Karpas-422 (cell line): ENCODE measurements at regions not wholly inside any gene's neighbourhood (a gene's known extent, or its start where the extent isn't known, plus 50 kb on each side); places are given as distances from the start of the nearest gene placed in this dataset.

Source experiments
- DNase-seq: peaks from one replicate; pipeline ENCODE4 v3.0.0-alpha.2; 2015
- H2AFZ ChIP-seq: fragments of 200-600 bp; sonication (generic); 2 replicates; pipeline ENCODE4 v1.6.1; 2014; ENCODE audit warnings: antibody characterized with exemption, low read length, mixed read lengths
- H3K27ac ChIP-seq: fragments of 200-600 bp; sonication (generic); 2 replicates; pipeline ENCODE4 v1.5.1; 2014; ENCODE audit warnings: mild to moderate bottlenecking, low read length, moderate library complexity
- H3K27me3 ChIP-seq: fragments of 200-600 bp; sonication (generic); 2 replicates; pipeline ENCODE4 v1.6.1; 2014; ENCODE audit warnings: low read length, mixed read lengths
- H3K36me3 ChIP-seq: fragments of 200-600 bp; sonication (generic); 2 replicates; pipeline ENCODE4 v1.6.1; 2014; ENCODE audit warnings: low read length, mixed read lengths; ENCODE audit not compliant: insufficient read depth
- H3K4me1 ChIP-seq: fragments of 200-600 bp; sonication (generic); 2 replicates; pipeline ENCODE4 v1.6.1; 2014; ENCODE audit warnings: mild to moderate bottlenecking, low read length, mixed read lengths
- H3K4me2 ChIP-seq: fragments of 200-600 bp; sonication (generic); 2 replicates; pipeline ENCODE4 v1.6.1; 2014; ENCODE audit warnings: low read length, low read depth, mild to moderate bottlenecking; ENCODE audit not compliant: poor library complexity, severe bottlenecking
- H3K4me3 ChIP-seq: fragments of 200-600 bp; sonication (generic); 2 replicates; pipeline ENCODE4 v1.5.1; 2014; ENCODE audit warnings: mild to moderate bottlenecking, antibody characterized with exemption, low read length, mixed read lengths
- H3K79me2 ChIP-seq: fragments of 200-600 bp; sonication (generic); 2 replicates; pipeline ENCODE4 v1.6.1; 2014; ENCODE audit warnings: mild to moderate bottlenecking, low read length, mixed read lengths
- H3K9ac ChIP-seq: fragments of 200-600 bp; sonication (generic); 2 replicates; pipeline ENCODE4 v1.6.0; 2014; ENCODE audit warnings: low read length
- H3K9me2 ChIP-seq: fragments of 200-600 bp; sonication (generic), shearing (Covaris generic); replicated peaks from 2 replicates; pipeline ENCODE4 v1.6.0; 2014; ENCODE audit warnings: mild to moderate bottlenecking, low read length, moderate library complexity; ENCODE audit not compliant: insufficient read depth
- H3K9me3 ChIP-seq: fragments of 300-700, 200-600 bp; sonication (generic); 2 replicates; pipeline ENCODE4 v1.6.1; 2014; ENCODE audit warnings: low read length, mixed read lengths
- H4K20me1 ChIP-seq: fragments of 200-600 bp; sonication (generic); 2 replicates; pipeline ENCODE4 v1.6.1; 2014; ENCODE audit warnings: mild to moderate bottlenecking, antibody characterized with exemption, low read length, low read depth; ENCODE audit not compliant: insufficient read depth

GRCh38 chr12:42696406-42697149 lies 107.0 kb upstream of the PRICKLE1 start:
- no peaks in the 10 kb centered on the region for H3K9me2 ChIP-seq
- no peak overlapping the region for H3K4me3 ChIP-seq
- no peaks in the 10 kb centered on the region for H3K4me1 ChIP-seq
- no peak overlapping the region for H2AFZ ChIP-seq
- H3K9me3 ChIP-seq: no peaks in the 10 kb centered on the region
- H3K9ac ChIP-seq: no peak overlapping the region
- DNase-seq: no peak
- H4K20me1 ChIP-seq: no peaks in the 10 kb centered on the region
- no peaks in the 10 kb centered on the region for H3K36me3 ChIP-seq
- H3K79me2 ChIP-seq: no peaks in the 10 kb centered on the region
- H3K27ac ChIP-seq: no peak overlapping the region
- H3K27me3 ChIP-seq: no peaks in the 10 kb centered on the region
- no peak overlapping the region for H3K4me2 ChIP-seq

GRCh38 chr12:42695490-42695995 lies 106.0 kb upstream of the PRICKLE1 start:
- Histone ChIP-seq H3K4me2 (no peak overlapping the region), H3K9ac (no peak overlapping the region), H3K27me3 (no peaks in the 10 kb centered on the region), H4K20me1 (no peaks in the 10 kb centered on the region), H3K4me1 (no peaks in the 10 kb centered on the region), H3K27ac (no peak overlapping the region), H3K79me2 (no peaks in the 10 kb centered on the region), H3K4me3 (no peak overlapping the region), H3K9me3 (no peaks in the 10 kb centered on the region), H2AFZ (no peak overlapping the region), H3K9me2 (no peaks in the 10 kb centered on the region), H3K36me3 (no peaks in the 10 kb centered on the region)
- DNase-seq: no peak

- no peaks in the 10 kb centered on the region for H3K4me1 ChIP-seq
- DNase-seq: no peak
- no peaks in the 10 kb centered on the region for H3K79me2 ChIP-seq
- no peak overlapping the region for H3K9ac ChIP-seq
- no peaks in the 10 kb centered on the region for H3K36me3 ChIP-seq
- no peaks in the 10 kb centered on the region for H3K9me2 ChIP-seq
- no peaks in the 10 kb centered on the region for H3K9me3 ChIP-seq
- H3K4me3 ChIP-seq: no peak overlapping the region
- no peak overlapping the region for H3K27ac ChIP-seq
- no peak overlapping the region for H3K4me2 ChIP-seq
- no peak overlapping the region for H2AFZ ChIP-seq
- H3K27me3 ChIP-seq: no peaks in the 10 kb centered on the region
- no peaks in the 10 kb centered on the region for H4K20me1 ChIP-seq
These were observed 103.2 kb upstream of the PRICKLE1 start for GRCh38 chr12:42692749-42693148.

DNA sequence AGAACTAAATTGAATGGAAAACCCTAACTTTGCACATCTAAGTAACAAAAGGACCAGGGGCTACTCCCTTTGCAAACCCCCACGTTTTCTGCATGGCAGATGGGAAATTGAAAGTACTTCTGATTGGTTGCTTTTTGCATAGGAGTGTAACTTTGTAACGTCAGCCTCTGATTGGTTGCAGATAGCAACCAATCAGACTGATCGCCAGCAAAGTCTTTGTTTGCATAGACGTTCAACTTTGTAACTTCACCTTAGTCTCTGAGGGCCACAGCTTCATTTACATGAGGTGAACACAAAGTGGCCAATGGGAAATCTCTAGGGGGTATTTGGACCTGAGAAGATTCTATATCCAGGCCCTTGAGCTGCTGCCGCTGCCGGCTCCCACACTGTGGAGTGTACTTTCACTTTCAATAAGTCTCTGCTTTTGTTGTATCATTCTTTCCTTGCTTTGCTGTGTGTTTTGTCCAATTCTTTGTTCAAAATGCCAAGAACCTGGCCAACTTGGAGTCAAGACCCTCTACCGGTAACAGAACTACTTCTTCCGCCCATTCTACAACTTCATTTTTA lies 102.5 kb upstream of the PRICKLE1 start:
- DNase-seq: no peak
- H3K27ac ChIP-seq: no peak overlapping the region
- no peaks in the 10 kb centered on the region for H3K79me2 ChIP-seq
- peak overlapping the region; percentile 0 for H3K4me2 ChIP-seq
- no peak overlapping the region for H3K4me3 ChIP-seq
- H3K27me3 ChIP-seq: no peaks in the 10 kb centered on the region
- no peak overlapping the region for H3K9ac ChIP-seq
- H4K20me1 ChIP-seq: no peaks in the 10 kb centered on the region
- H3K4me1 ChIP-seq: no peaks in the 10 kb centered on the region
- H3K9me3 ChIP-seq: no peaks in the 10 kb centered on the region
- no peaks in the 10 kb centered on the region for H3K9me2 ChIP-seq
- H2AFZ ChIP-seq: no peak overlapping the region
- H3K36me3 ChIP-seq: no peaks in the 10 kb centered on the region

- Histone ChIP-seq H4K20me1 (no peaks in the 10 kb centered on the region), H3K9ac (no peak overlapping the region), H3K36me3 (no peaks in the 10 kb centered on the region), H3K4me2 (no peak overlapping the region), H3K9me2 (no peaks in the 10 kb centered on the region), H3K79me2 (no peaks in the 10 kb centered on the region), H3K27ac (no peak overlapping the region), H3K4me1 (no peaks in the 10 kb centered on the region), H3K27me3 (no peaks in the 10 kb centered on the region), H3K4me3 (no peak overlapping the region), H3K9me3 (no peaks in the 10 kb centered on the region), H2AFZ (no peak overlapping the region)
- no peak for DNase-seq
These were observed 100.7 kb upstream of the PRICKLE1 start for GRCh38 chr12:42690264-42690663.

DNA sequence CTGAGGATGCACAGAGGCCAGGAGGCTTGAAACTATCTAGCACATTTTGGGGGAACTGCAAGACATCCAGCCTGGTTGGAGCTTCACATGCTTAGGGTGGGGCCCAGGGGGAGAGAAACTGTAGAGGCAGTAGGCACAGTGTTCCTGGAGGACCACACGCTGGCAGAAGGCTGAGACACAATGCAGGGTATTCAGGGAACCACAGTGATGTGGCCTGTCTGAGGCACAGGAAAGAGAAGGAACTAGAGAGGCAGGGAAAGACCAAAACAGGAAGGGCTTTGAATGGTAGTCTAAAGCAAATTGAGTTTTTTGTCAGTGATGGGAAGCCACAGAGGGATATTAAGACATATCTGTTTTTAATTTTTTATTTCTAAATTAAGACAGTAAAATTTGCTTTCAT lies 100.2 kb upstream of the PRICKLE1 start:
- Histone ChIP-seq H3K27me3 (no peaks in the 10 kb centered on the region), H3K9ac (no peak overlapping the region), H3K79me2 (no peaks in the 10 kb centered on the region), H2AFZ (no peak overlapping the region), H4K20me1 (no peaks in the 10 kb centered on the region), H3K4me1 (no peaks in the 10 kb centered on the region), H3K4me3 (no peak overlapping the region), H3K27ac (no peak overlapping the region), H3K36me3 (no peaks in the 10 kb centered on the region), H3K4me2 (no peak overlapping the region), H3K9me2 (no peaks in the 10 kb centered on the region), H3K9me3 (no peaks in the 10 kb centered on the region)
- no peak for DNase-seq

DNA sequence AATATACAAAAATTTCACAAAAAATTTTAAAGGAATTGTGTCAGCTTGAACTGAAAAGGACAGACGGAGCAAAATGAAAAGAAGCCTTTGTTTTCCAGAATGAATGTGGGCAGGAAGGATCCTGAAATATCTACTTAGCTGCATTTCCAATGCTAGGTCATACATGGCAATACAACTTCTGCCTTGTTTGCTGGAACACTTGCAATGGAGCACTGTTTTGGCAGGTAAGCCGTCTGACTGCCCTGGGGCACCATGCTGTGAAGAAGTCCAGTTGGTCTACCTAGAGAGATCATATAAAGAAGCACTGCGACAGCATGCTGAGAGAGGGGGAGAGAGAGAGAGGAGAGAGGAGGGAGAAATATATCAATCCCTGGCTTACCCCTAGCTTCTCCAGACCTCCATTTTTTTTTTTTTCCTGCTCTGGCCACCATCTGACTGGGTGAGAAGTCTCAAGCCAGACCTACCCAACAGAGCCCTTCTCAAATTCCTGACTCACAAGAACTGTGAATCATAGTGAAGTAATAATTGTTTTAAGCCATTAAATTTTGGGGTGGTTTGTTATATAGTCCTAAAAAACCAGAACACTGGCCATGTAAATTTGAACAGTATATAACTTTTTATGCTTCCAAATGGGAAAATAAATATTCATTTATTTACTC lies 97.1 kb upstream of the PRICKLE1 start:
- Histone ChIP-seq H3K4me3 (no peak overlapping the region), H3K9me2 (no peaks in the 10 kb centered on the region), H2AFZ (no peak overlapping the region), H4K20me1 (no peaks in the 10 kb centered on the region), H3K27me3 (no peaks in the 10 kb centered on the region), H3K9ac (no peak overlapping the region), H3K4me2 (no peak overlapping the region), H3K4me1 (no peaks in the 10 kb centered on the region), H3K36me3 (no peaks in the 10 kb centered on the region), H3K27ac (no peak overlapping the region), H3K9me3 (no peaks in the 10 kb centered on the region), H3K79me2 (no peaks in the 10 kb centered on the region)
- DNase-seq: no peak

- Histone ChIP-seq H4K20me1 (no peaks in the 10 kb centered on the region), H3K9ac (no peak overlapping the region), H2AFZ (no peak overlapping the region), H3K79me2 (no peaks in the 10 kb centered on the region), H3K4me2 (no peak overlapping the region), H3K9me2 (no peaks in the 10 kb centered on the region), H3K4me1 (no peaks in the 10 kb centered on the region), H3K36me3 (no peaks in the 10 kb centered on the region), H3K27ac (no peak overlapping the region), H3K4me3 (no peak overlapping the region), H3K27me3 (no peaks in the 10 kb centered on the region), H3K9me3 (no peaks in the 10 kb centered on the region)
- no peak for DNase-seq
These were observed 95.2 kb upstream of the PRICKLE1 start for GRCh38 chr12:42684802-42685071.
